HFFc6 (cell line): ENCODE measurements at regions not wholly inside any gene's neighbourhood (a gene's known extent, or its start where the extent isn't known, plus 50 kb on each side); places are given as distances from the start of the nearest gene placed in this dataset.

Experiments used
- DNase-seq: peaks from one replicate; pipeline ENCODE4 v3.0.0-alpha.2; 2018
- H3K27ac Mint-ChIP-seq: 2 replicates; pipeline ENCODE4 v1.8.0; 2020; ENCODE audit warnings: mild to moderate bottlenecking, mixed read lengths
- H3K27me3 Mint-ChIP-seq: 2 replicates; pipeline ENCODE4 v1.8.0; 2021; ENCODE audit warnings: mild to moderate bottlenecking, moderate library complexity, mixed read lengths; ENCODE audit not compliant: insufficient read depth
- H3K36me3 Mint-ChIP-seq: 2 replicates; pipeline ENCODE4 v1.8.0; 2021; ENCODE audit warnings: low read depth, mixed read lengths
- H3K4me1 Mint-ChIP-seq: 2 replicates; pipeline ENCODE4 v1.8.0; 2020; ENCODE audit warnings: low read depth, mixed read lengths
- H3K4me3 Mint-ChIP-seq: 2 replicates; pipeline ENCODE4 v1.8.0; 2020; ENCODE audit warnings: mild to moderate bottlenecking, moderate library complexity, mixed read lengths
- H3K9me3 Mint-ChIP-seq: 2 replicates; pipeline ENCODE4 v1.8.0; 2020; ENCODE audit warnings: mild to moderate bottlenecking, mixed read lengths
- CTCF ChIP-seq: fragments of 200-600 bp; sonication (generic); IDR thresholded peaks from 2 replicates; pipeline ENCODE4 v1.5.0; 2021; ENCODE audit warnings: antibody characterized with exemption, mild to moderate bottlenecking

- Mint-ChIP-seq H3K9me3 (peaks cover 22% of the 10 kb centered on the region), H3K36me3 (no peaks in the 10 kb centered on the region)
Measured at GRCh38 chr18:43825768-43826167, 548.5 kb upstream of the SYT4 start.

GRCh38 chr18:43826215-43826614 is 548.9 kb upstream of the SYT4 start:
- H3K4me3 Mint-ChIP-seq, result no peak overlapping the region
- no peak for TF ChIP-seq CTCF
- peaks cover 22% of the 10 kb centered on the region for H3K9me3 Mint-ChIP-seq
- no peak overlapping the region for H3K27ac Mint-ChIP-seq
- H3K27me3 Mint-ChIP-seq, result no peaks in the 10 kb centered on the region
- H3K4me1 Mint-ChIP-seq, result no peaks in the 10 kb centered on the region
- no peaks in the 10 kb centered on the region for H3K36me3 Mint-ChIP-seq
- DNase-seq, result no peak

More at GRCh38 chr18:43825768-43826167, 548.5 kb upstream of the SYT4 start:
- DNase-seq, result no peak
- Mint-ChIP-seq H3K4me1 (no peaks in the 10 kb centered on the region), H3K4me3 (no peak overlapping the region), H3K27me3 (no peaks in the 10 kb centered on the region), H3K27ac (no peak overlapping the region)
- no peak for TF ChIP-seq CTCF

GRCh38 chr18:43827311-43827710 is 550.0 kb upstream of the SYT4 start:
- Mint-ChIP-seq H3K27ac (no peak overlapping the region), H3K36me3 (no peaks in the 10 kb centered on the region), H3K9me3 (peaks cover 22% of the 10 kb centered on the region), H3K4me1 (no peaks in the 10 kb centered on the region), H3K4me3 (no peak overlapping the region), H3K27me3 (no peaks in the 10 kb centered on the region)
- DNase-seq, result no peak
- TF ChIP-seq CTCF, result no peak

GRCh38 chr18:43830303-43830702 is 553.0 kb upstream of the SYT4 start:
- Mint-ChIP-seq H3K4me3 (no peak overlapping the region), H3K4me1 (no peaks in the 10 kb centered on the region), H3K9me3 (peaks cover 14% of the 10 kb centered on the region), H3K36me3 (no peaks in the 10 kb centered on the region), H3K27ac (no peak overlapping the region), H3K27me3 (no peaks in the 10 kb centered on the region)
- TF ChIP-seq CTCF, result no peak
- DNase-seq, result no peak

- Mint-ChIP-seq H3K9me3 (peaks cover 14% of the 10 kb centered on the region), H3K4me3 (no peak overlapping the region), H3K27me3 (no peaks in the 10 kb centered on the region), H3K36me3 (no peaks in the 10 kb centered on the region), H3K4me1 (no peaks in the 10 kb centered on the region), H3K27ac (no peak overlapping the region)
- no peak for DNase-seq
- no peak for TF ChIP-seq CTCF
Measured at GRCh38 chr18:43830947-43831346, 553.7 kb upstream of the SYT4 start.

- no peak overlapping the region for H3K27ac Mint-ChIP-seq
- no peaks in the 10 kb centered on the region for H3K4me1 Mint-ChIP-seq
- H3K4me3 Mint-ChIP-seq, result no peak overlapping the region
- H3K27me3 Mint-ChIP-seq, result no peaks in the 10 kb centered on the region; the same call in 1 of the 2 replicates
- no peak for DNase-seq
- H3K9me3 Mint-ChIP-seq, result peaks cover 12% of the 10 kb centered on the region
- H3K36me3 Mint-ChIP-seq, result no peaks in the 10 kb centered on the region
- TF ChIP-seq CTCF, result no peak
Measured at GRCh38 chr18:43846299-43846698, 569.0 kb upstream of the SYT4 start.
